Heart left ventricle (tissue), 16 donors: ENCODE measurements at regions not wholly inside any gene's neighbourhood (a gene's known extent, or its start where the extent isn't known, plus 50 kb on each side); places are given as distances from the start of the nearest gene placed in this dataset.

ENCODE experiments used
- ATAC-seq, 4 donors: fragments of 200-7000 bp; cut with Tn5 transposase; one replicate each; pipeline ENCODE4 v1.9.1; 2020 to 2022; ENCODE audit warnings: moderate library complexity in 4 of 4, mild to moderate bottlenecking in 3 of 4, moderate number of reproducible peaks in 1 of 4
- DNase-seq, 5 donors: peaks; one replicate each; pipeline ENCODE4 v3.0.0-alpha.2; 2020
- H3K27ac ChIP-seq, 12 donors: fragments of 200-600 bp; sonication (generic) in 4 of 12; one replicate each; pipeline versions ENCODE4 v1.5.0 to v1.8.0; 2016 to 2022; ENCODE audit warnings: mild to moderate bottlenecking in 2 of 12
- H3K27me3 ChIP-seq, 9 donors: fragments of 200-600 bp; sonication (generic) in 2 of 9; one replicate each; pipeline versions ENCODE4 v1.5.1 to v1.8.0; 2016 to 2022; ENCODE audit warnings: mild to moderate bottlenecking in 3 of 9
- H3K36me3 ChIP-seq, 9 donors: fragments of 200-600 bp; sonication (generic) in 2 of 9; one replicate each; pipeline versions ENCODE4 v1.5.0 to v1.8.0; 2018 to 2022; ENCODE audit warnings: mild to moderate bottlenecking in 2 of 9
- H3K4me1 ChIP-seq, 12 donors: fragments of 200-600 bp; sonication (generic) in 4 of 12; one replicate each; pipeline versions ENCODE4 v1.5.0 to v1.8.0; 2016 to 2022; ENCODE audit warnings: mild to moderate bottlenecking in 3 of 12
- H3K4me3 ChIP-seq, 12 donors: fragments of 200-600 bp; sonication (generic) in 4 of 12; one replicate each; pipeline versions ENCODE4 v1.5.0 to v1.8.0; 2017 to 2022; ENCODE audit warnings: mild to moderate bottlenecking in 9 of 12, moderate library complexity in 4 of 12
- H3K9me3 ChIP-seq, 12 donors: fragments of 200-600 bp; sonication (generic) in 4 of 12; one replicate each; pipeline versions ENCODE4 v1.5.0 to v1.8.0; 2016 to 2022; ENCODE audit warnings: mild to moderate bottlenecking in 1 of 12
- POLR2A ChIP-seq, 2 donors: fragments of 450-650 bp; IDR thresholded peaks; one replicate each; pipeline ENCODE4 v1.6.1; 2017; ENCODE audit warnings: antibody characterized with exemption in 2 of 2, mild to moderate bottlenecking in 2 of 2, moderate library complexity in 2 of 2
- WGBS, 4 donors: extraction: QIAGEN DNeasy Blood & Tissue Kit in 2 of 4; methylation state at CpG; one replicate each; pipeline versions ENCODE4 v1.1.5 to v1.1.7; 2013 to 2018; 5-methylcytosine and 5-hydroxymethylcytosine counted together
- intact Hi-C, 10 donors: fragments of 100-400 bp; cut with DNase I; formaldehyde crosslinking; loops; one replicate each; pipeline versions ENCODE4 v1.11.1 to v1.14.2; 2022
- TF ChIP-seq, protein P1 (sequence below), 12 donors: fragments of 200-600 bp; sonication (generic) in 4 of 12; IDR thresholded peaks; one replicate each; pipeline versions ENCODE4 v1.5.0 to v1.8.0; 2018 to 2022; ENCODE audit warnings: antibody characterized with exemption in 12 of 12, mild to moderate bottlenecking in 5 of 12
- donor health status: ischemic (EF 13 %, LVEDD 7.1; RV severe dilation, severe dysfunction).
- donor health status: healthy with polysubstance abuse.
- donor health status: DM: no; HTN: yes; CAD: no.
- donor health status: DM: no; HTN: no; CAD: no.
- donor health status: ischemic (EF 25% LVEDD 6.9; RV normal size, moderate dysfunction).
- donor health status: ischemic (EF 25% LVEDD 5.7; RV mildly dilated, moderate dysfunction).
- donor health status: healthy.
- donor health status: DM: yes; HTN: yes; CAD: no.
- donor health status: ischemic (EF 35%, LVEDD 5.7; RV mildly dilated, moderate dysfunction).
- donor health status: nonischemic (EF 11% LVEDD 7.7; RV severe dilation, severe dysfunction).
- donor health status: DM: yes; HTN: yes; CAD: no.
- donor health status: PGD.
- donor health status: ischemic (EF 29% LVEDD 5.4; RV normal size, mild dysfunction).
- donor health status: nonischemic (EF 23%, LVEDD 6.1; RV moderate dilation, normal function).

DNA sequence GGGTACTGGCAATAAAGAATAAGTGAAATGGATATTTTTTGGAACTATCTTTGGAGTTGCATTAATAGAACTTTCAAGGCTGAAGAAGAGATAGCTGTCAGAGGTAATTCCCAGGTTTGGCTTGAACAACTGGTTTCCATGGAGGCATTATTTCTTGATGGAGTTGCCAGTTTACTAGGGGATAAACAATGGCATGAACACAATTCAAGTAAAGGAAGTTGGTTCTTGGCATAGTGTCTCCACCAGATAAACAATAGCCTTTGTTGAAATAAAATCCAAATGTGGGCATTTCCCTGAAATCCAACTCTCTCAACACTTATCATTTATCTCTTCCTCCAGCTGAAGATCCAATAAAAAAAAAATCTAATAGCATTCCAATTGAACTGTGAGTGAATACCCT lies 454.9 kb downstream of the C6orf118 start:
- Histone ChIP-seq H3K4me1 (no peaks in the 10 kb centered on the region), H3K27me3 (no peaks in the 10 kb centered on the region), H3K36me3 (no peaks in the 10 kb centered on the region), H3K27ac (no peak overlapping the region), H3K9me3 (no peaks in the 10 kb centered on the region), H3K4me3 (no peak overlapping the region)
- TF ChIP-seq, protein P1, sequence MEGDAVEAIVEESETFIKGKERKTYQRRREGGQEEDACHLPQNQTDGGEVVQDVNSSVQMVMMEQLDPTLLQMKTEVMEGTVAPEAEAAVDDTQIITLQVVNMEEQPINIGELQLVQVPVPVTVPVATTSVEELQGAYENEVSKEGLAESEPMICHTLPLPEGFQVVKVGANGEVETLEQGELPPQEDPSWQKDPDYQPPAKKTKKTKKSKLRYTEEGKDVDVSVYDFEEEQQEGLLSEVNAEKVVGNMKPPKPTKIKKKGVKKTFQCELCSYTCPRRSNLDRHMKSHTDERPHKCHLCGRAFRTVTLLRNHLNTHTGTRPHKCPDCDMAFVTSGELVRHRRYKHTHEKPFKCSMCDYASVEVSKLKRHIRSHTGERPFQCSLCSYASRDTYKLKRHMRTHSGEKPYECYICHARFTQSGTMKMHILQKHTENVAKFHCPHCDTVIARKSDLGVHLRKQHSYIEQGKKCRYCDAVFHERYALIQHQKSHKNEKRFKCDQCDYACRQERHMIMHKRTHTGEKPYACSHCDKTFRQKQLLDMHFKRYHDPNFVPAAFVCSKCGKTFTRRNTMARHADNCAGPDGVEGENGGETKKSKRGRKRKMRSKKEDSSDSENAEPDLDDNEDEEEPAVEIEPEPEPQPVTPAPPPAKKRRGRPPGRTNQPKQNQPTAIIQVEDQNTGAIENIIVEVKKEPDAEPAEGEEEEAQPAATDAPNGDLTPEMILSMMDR (IDR thresholded peaks at IDR 0.05): no peak
- no peak for TF ChIP-seq POLR2A (IDR thresholded peaks at IDR 0.05)
- ATAC-seq (no peak), DNase-seq (no peak)
- intact Hi-C loops: no loop called here

DNA sequence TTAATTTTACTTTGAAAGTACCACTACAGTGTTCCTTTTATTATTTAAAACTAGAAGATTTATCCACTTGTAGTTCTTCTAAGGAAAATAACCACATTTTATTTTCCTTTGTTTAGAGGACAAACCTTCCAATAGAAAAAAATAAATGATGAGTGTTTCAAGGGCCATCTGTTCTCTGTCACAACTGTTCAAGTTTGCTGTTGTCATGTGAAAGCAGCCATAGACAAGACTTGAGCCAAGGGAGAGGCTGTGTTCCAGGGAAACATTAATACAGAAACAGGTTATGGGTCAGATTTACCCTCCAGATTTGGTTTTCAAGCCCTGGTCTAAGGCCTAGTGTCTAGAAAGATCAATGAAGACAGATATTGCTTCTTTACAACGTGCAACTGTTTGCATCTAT lies 463.6 kb downstream of the C6orf118 start:
- WGBS, 4 donors: 58 to 77% (median 70%) methylated on average over 1 of the region's 1 CpG
- Histone ChIP-seq H3K4me3 (no peak overlapping the region), H3K36me3 (no peaks in the 10 kb centered on the region), H3K4me1 (peaks cover 0 to 5% (median 0%) of the 10 kb centered on the region in 12 donors), H3K9me3 (no peaks in the 10 kb centered on the region), H3K27ac (no peak overlapping the region), H3K27me3 (no peaks in the 10 kb centered on the region)
- intact Hi-C loops: no loop called here
- TF ChIP-seq, protein P1 (IDR thresholded peaks at IDR 0.05): no peak
- no peak for TF ChIP-seq POLR2A (IDR thresholded peaks at IDR 0.05)
- DNase-seq: no peak
- ATAC-seq: peak in 2 of 4 donors; percentile 55 to 69

DNA sequence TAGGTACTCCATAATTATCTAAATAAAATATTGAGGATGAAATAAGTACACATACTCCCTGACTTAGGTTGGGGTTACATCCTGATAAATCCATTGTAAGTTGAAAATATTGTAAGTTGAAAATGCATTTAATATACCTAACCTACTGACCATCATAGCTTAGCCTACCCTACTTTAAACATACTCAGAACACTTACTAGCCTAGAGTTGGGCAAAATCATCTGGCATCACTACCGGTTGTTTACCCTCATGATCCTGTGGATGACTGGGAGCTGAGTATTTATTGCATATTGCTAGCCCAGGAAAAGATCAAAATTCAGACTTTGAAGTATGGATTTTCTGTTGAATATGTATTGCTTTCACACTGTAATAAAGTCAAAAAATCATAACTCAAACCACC lies 467.3 kb downstream of the C6orf118 start:
- Histone ChIP-seq H3K27me3 (no peaks in the 10 kb centered on the region), H3K27ac (no peak overlapping the region), H3K9me3 (peaks cover 0 to 21% (median 3%) of the 10 kb centered on the region in 12 donors), H3K36me3 (no peaks in the 10 kb centered on the region), H3K4me3 (no peak overlapping the region), H3K4me1 (peaks cover 0 to 5% (median 0%) of the 10 kb centered on the region in 12 donors)
- DNase-seq (no peak), ATAC-seq (no peak)
- 78 to 100% (median 95%) methylated on average over 1 of the region's 1 CpG for WGBS, 4 donors
- TF ChIP-seq, protein P1 (IDR thresholded peaks at IDR 0.05): no peak
- no peak for TF ChIP-seq POLR2A (IDR thresholded peaks at IDR 0.05)
- intact Hi-C loops: no loop called here

GRCh38 chr6:164838068-164838615 lies 471.3 kb downstream of the C6orf118 start:
- no peaks in the 10 kb centered on the region for H3K4me1 ChIP-seq
- no peaks in the 10 kb centered on the region for H3K36me3 ChIP-seq
- no peak overlapping the region for H3K27ac ChIP-seq
- ATAC-seq (no peak), DNase-seq (no peak)
- TF ChIP-seq, protein P1 (IDR thresholded peaks at IDR 0.05): no peak
- TF ChIP-seq POLR2A (IDR thresholded peaks at IDR 0.05): no peak
- intact Hi-C loops: no loop called here
- WGBS, 4 donors: 7 to 54% (median 45%) methylated on average over 1 of the region's 1 CpG
- H3K9me3 ChIP-seq: peaks cover 0 to 21% (median 4%) of the 10 kb centered on the region in 12 donors
- H3K27me3 ChIP-seq: no peaks in the 10 kb centered on the region
- H3K4me3 ChIP-seq: no peak overlapping the region
